ENCODE measurements at regions not wholly inside any gene's neighbourhood (a gene's known extent, or its start where the extent isn't known, plus 50 kb on each side); places are given as distances from the start of the nearest gene placed in this dataset.

DNA sequence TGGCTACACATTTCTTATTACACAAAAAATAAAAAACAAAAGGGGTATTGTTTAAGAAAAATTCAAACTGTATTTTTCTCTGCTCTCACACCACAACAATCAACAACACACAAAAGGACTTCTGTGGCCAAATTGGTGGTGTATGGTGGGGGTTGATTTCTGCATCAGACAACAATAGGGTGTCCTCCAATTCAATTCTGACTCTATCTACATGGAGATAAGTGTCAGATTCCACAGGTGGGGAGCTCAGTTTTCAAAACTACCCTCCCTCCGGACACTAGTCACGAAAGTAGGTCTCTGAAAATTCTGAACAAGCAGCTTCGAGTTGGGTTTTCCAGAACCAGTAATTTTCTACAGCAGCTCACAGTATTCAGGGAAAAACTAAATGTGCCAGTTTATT lies 744.9 kb upstream of the NCAM2 start:
- TF ChIP-seq, protein P1, sequence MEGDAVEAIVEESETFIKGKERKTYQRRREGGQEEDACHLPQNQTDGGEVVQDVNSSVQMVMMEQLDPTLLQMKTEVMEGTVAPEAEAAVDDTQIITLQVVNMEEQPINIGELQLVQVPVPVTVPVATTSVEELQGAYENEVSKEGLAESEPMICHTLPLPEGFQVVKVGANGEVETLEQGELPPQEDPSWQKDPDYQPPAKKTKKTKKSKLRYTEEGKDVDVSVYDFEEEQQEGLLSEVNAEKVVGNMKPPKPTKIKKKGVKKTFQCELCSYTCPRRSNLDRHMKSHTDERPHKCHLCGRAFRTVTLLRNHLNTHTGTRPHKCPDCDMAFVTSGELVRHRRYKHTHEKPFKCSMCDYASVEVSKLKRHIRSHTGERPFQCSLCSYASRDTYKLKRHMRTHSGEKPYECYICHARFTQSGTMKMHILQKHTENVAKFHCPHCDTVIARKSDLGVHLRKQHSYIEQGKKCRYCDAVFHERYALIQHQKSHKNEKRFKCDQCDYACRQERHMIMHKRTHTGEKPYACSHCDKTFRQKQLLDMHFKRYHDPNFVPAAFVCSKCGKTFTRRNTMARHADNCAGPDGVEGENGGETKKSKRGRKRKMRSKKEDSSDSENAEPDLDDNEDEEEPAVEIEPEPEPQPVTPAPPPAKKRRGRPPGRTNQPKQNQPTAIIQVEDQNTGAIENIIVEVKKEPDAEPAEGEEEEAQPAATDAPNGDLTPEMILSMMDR (IDR thresholded peaks at IDR 0.05; ENCODE audit: low read depth, low read length): no peak
- TF ChIP-seq POLR2A (IDR thresholded peaks at IDR 0.05; ENCODE audit: extremely low read depth, insufficient read length) (no peak), MAX (IDR thresholded peaks at IDR 0.05; ENCODE audit: low read depth, low read length) (no peak), MYC (IDR thresholded peaks at IDR 0.05; ENCODE audit: low read depth, low read length) (no peak)
